ENCODE measurements at regions not wholly inside any gene's neighbourhood (a gene's known extent, or its start where the extent isn't known, plus 50 kb on each side); places are given as distances from the start of the nearest gene placed in this dataset.

GRCh38 chr5:38117784-38118479, 140.4 kb upstream of the EGFLAM start:
- no peaks in the 10 kb centered on the region for H3K27me3 Mint-ChIP-seq (ENCODE audit: insufficient read depth)
- H3K4me3 Mint-ChIP-seq = no peak overlapping the region
- no peak overlapping the region for H3K27ac ChIP-seq (ENCODE audit: low read depth, low read length)
- no peaks in the 10 kb centered on the region for H3K9me3 Mint-ChIP-seq
- peaks cover 9% of the 10 kb centered on the region for H3K4me1 Mint-ChIP-seq
- H3K27ac Mint-ChIP-seq = no peak overlapping the region
- no peak overlapping the region for H3K4me3 ChIP-seq (ENCODE audit: low read length)
- H3K4me1 ChIP-seq (ENCODE audit: control insufficient read depth, insufficient read depth, low read length) = no peaks in the 10 kb centered on the region
- no peaks in the 10 kb centered on the region for H3K9me3 ChIP-seq (ENCODE audit: control insufficient read depth, low read length)
- 87 to 90% methylated on average over 3 to 5 of the region's 5 CpGs for WGBS, 2 experiments (ENCODE audit: insufficient coverage in 1 of 2, insufficient read length in 1 of 2)
- no peak for TF ChIP-seq CTCF (conservative IDR thresholded peaks at IDR 0.05)
- H3K9ac ChIP-seq (ENCODE audit: extremely low read depth, low read length, poor library complexity, severe bottlenecking) = no peak overlapping the region
- no peaks in the 10 kb centered on the region for H3K36me3 Mint-ChIP-seq (ENCODE audit: low read depth)
- H3K27me3 ChIP-seq (ENCODE audit: control insufficient read depth, insufficient read depth, low read length, poor library complexity, severe bottlenecking) = no peaks in the 10 kb centered on the region
- no peaks in the 10 kb centered on the region for H3K36me3 ChIP-seq (ENCODE audit: control insufficient read depth, insufficient read depth, low read length)
- no peak for DNase-seq

- TF ChIP-seq CTCF (conservative IDR thresholded peaks at IDR 0.05) = no peak
- H3K9ac ChIP-seq (ENCODE audit: extremely low read depth, low read length, poor library complexity, severe bottlenecking) = no peak overlapping the region
- no peak overlapping the region for H3K4me3 ChIP-seq (ENCODE audit: low read length)
- no peaks in the 10 kb centered on the region for H3K27me3 ChIP-seq (ENCODE audit: control insufficient read depth, insufficient read depth, low read length, poor library complexity, severe bottlenecking)
- H3K4me3 Mint-ChIP-seq = no peak overlapping the region
- no peaks in the 10 kb centered on the region for H3K9me3 Mint-ChIP-seq
- no peaks in the 10 kb centered on the region for H3K9me3 ChIP-seq (ENCODE audit: control insufficient read depth, low read length)
- no peaks in the 10 kb centered on the region for H3K4me1 ChIP-seq (ENCODE audit: control insufficient read depth, insufficient read depth, low read length)
- DNase-seq = no peak
- no peak overlapping the region for H3K27ac ChIP-seq (ENCODE audit: low read depth, low read length)
- H3K36me3 Mint-ChIP-seq (ENCODE audit: low read depth) = no peaks in the 10 kb centered on the region
- peaks cover 9% of the 10 kb centered on the region for H3K4me1 Mint-ChIP-seq
- no peaks in the 10 kb centered on the region for H3K36me3 ChIP-seq (ENCODE audit: control insufficient read depth, insufficient read depth, low read length)
- peaks cover 3% of the 10 kb centered on the region for H3K27me3 Mint-ChIP-seq (ENCODE audit: insufficient read depth)
- WGBS, 2 experiments (ENCODE audit: insufficient coverage in 1 of 2, insufficient read length in 1 of 2) = 64 to 73% methylated on average over 1 to 2 of the region's 2 CpGs
- no peak overlapping the region for H3K27ac Mint-ChIP-seq
Observed at GRCh38 chr5:38115318-38115827, 143.0 kb upstream of the EGFLAM start.

GRCh38 chr5:38113880-38114279, 144.5 kb upstream of the EGFLAM start:
- 88 to 100% methylated on average over 1 of the region's 1 CpG for WGBS, 2 experiments (ENCODE audit: insufficient coverage in 1 of 2, insufficient read length in 1 of 2)
- H3K4me3 ChIP-seq (ENCODE audit: low read length) = no peak overlapping the region
- no peaks in the 10 kb centered on the region for H3K36me3 ChIP-seq (ENCODE audit: control insufficient read depth, insufficient read depth, low read length)
- no peak overlapping the region for H3K27ac Mint-ChIP-seq
- no peaks in the 10 kb centered on the region for H3K27me3 ChIP-seq (ENCODE audit: control insufficient read depth, insufficient read depth, low read length, poor library complexity, severe bottlenecking)
- no peaks in the 10 kb centered on the region for H3K9me3 Mint-ChIP-seq
- H3K4me1 Mint-ChIP-seq = peaks cover 9% of the 10 kb centered on the region
- H3K9me3 ChIP-seq (ENCODE audit: control insufficient read depth, low read length) = no peaks in the 10 kb centered on the region
- H3K27me3 Mint-ChIP-seq (ENCODE audit: insufficient read depth) = peaks cover 3% of the 10 kb centered on the region
- no peak for DNase-seq
- TF ChIP-seq CTCF (conservative IDR thresholded peaks at IDR 0.05) = no peak
- no peak overlapping the region for H3K9ac ChIP-seq (ENCODE audit: extremely low read depth, low read length, poor library complexity, severe bottlenecking)
- H3K4me1 ChIP-seq (ENCODE audit: control insufficient read depth, insufficient read depth, low read length) = no peaks in the 10 kb centered on the region
- H3K27ac ChIP-seq (ENCODE audit: low read depth, low read length) = no peak overlapping the region
- H3K4me3 Mint-ChIP-seq = no peak overlapping the region
- H3K36me3 Mint-ChIP-seq (ENCODE audit: low read depth) = no peaks in the 10 kb centered on the region
